Retinal pigment epithelial cell (primary cell): ENCODE measurements at regions not wholly inside any gene's neighbourhood (a gene's known extent, or its start where the extent isn't known, plus 50 kb on each side); places are given as distances from the start of the nearest gene placed in this dataset.

ENCODE experiments used
- DNase-seq: peaks from one replicate; pipeline ENCODE4 v3.0.0-alpha.2; 2010; ENCODE audit warnings: low read depth
- H3K4me3 ChIP-seq: 2 replicates; pipeline ENCODE4 v1.5.1; 2011; ENCODE audit warnings: mild to moderate bottlenecking, low read length, control low read depth, moderate library complexity
- TF ChIP-seq, protein P1 (sequence below): conservative IDR thresholded peaks from 2 replicates; pipeline ENCODE4 v1.5.1; 2011; ENCODE audit warnings: low read depth, low read length, control low read depth, inconsistent platforms

DNA sequence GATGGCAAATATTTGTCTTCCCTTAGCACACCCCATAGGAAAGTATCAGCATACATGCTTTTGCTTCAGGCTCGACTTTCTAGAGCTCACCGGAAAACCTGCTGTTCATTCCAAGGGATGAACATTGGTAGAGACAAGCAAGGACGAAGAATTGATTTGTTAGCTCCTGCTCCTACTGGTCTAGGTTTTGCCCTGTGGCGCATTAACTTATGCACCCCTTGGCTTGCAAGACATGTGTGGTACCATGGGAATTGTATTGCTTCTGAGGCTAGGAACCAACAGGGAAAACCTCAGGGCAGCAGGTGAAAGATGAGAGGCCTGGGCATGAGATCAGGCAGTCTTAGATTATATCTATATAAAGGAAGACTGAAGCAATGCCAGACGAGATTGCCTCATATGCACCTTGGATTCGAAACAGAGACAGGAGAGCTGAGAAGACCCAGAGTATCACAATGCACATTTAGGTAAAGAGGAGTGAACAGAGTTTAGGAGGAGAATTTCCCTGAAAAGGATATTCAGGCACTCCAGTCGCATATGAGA lies 771.2 kb upstream of the B3GALT2 start:
- no peak for DNase-seq
- TF ChIP-seq, protein P1, sequence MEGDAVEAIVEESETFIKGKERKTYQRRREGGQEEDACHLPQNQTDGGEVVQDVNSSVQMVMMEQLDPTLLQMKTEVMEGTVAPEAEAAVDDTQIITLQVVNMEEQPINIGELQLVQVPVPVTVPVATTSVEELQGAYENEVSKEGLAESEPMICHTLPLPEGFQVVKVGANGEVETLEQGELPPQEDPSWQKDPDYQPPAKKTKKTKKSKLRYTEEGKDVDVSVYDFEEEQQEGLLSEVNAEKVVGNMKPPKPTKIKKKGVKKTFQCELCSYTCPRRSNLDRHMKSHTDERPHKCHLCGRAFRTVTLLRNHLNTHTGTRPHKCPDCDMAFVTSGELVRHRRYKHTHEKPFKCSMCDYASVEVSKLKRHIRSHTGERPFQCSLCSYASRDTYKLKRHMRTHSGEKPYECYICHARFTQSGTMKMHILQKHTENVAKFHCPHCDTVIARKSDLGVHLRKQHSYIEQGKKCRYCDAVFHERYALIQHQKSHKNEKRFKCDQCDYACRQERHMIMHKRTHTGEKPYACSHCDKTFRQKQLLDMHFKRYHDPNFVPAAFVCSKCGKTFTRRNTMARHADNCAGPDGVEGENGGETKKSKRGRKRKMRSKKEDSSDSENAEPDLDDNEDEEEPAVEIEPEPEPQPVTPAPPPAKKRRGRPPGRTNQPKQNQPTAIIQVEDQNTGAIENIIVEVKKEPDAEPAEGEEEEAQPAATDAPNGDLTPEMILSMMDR = no peak
- H3K4me3 ChIP-seq = no peak overlapping the region

DNA sequence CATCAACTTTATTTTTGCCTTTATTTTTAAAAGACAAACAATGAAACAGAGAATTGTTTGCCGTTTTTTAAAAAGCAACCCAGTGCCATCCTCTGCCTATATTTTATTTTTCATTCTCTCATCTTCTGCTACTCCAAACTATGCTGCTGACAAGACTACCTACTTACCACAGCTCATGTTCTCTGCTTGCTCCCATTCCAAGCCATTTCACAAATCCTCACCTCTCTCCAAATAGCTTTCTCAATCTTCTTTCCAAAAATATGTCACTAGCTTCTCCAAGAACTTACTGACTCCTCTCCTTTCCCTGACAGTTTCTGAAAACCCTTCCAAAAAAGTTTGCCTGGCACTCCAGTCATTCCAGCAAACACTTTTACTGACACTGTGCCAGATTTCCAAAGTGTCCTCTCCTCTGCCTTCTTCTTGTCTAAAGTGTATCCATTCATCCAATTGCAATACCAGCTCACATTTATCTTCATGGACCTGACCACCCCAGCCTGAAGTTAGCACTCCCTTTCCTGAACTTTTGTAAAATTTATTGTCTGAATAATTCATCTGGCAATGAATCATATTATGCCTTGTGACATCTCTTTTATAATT lies 766.5 kb upstream of the B3GALT2 start:
- no peak for DNase-seq
- TF ChIP-seq, protein P1 = no peak
- H3K4me3 ChIP-seq = no peak overlapping the region

- DNase-seq = no peak
These were observed 765.6 kb upstream of the B3GALT2 start for GRCh38 chr1:193951984-193952383.

DNA sequence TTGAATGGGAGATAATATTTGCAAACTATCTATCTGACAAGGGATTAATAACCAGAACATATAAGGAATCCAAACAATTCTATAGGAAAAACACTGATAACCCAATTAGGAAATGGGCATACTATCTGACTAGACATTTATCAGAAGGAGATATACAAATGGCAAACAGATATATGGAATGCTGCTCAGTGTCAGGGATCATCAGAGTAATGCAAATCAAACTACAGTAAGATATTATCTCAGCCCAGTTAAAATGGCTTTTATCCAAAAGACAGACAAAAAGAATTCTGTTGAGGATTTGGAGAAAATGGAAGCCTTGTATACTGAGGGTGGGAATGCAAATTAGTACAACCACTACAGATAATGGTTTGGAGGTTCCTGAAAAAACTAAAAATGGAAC lies 758.0 kb upstream of the B3GALT2 start:
- TF ChIP-seq, protein P1 = no peak
- no peak for DNase-seq
- no peak overlapping the region for H3K4me3 ChIP-seq

More at GRCh38 chr1:193951984-193952383, 765.6 kb upstream of the B3GALT2 start:
- TF ChIP-seq, protein P1 = no peak
- no peak overlapping the region for H3K4me3 ChIP-seq

DNA sequence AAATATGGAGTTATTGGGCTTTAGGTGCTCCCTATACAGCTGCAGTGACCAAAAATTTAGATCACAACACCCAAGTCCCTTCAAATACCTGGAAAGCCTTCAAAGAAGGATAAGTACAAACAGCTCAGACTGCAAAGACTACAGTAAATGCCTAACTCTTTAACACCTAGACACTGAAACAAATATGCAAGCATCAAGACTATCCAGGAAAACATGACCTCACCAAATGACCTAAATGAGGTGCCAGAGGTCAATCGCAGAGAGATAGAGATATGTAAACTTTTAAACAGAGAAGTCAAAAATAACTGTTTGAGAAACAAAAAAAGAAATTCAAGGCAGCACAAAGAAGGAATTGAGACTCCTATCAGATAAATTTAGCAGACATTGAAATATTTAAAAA lies 753.8 kb upstream of the B3GALT2 start:
- H3K4me3 ChIP-seq = no peak overlapping the region
- DNase-seq = no peak
- TF ChIP-seq, protein P1 = no peak

DNA sequence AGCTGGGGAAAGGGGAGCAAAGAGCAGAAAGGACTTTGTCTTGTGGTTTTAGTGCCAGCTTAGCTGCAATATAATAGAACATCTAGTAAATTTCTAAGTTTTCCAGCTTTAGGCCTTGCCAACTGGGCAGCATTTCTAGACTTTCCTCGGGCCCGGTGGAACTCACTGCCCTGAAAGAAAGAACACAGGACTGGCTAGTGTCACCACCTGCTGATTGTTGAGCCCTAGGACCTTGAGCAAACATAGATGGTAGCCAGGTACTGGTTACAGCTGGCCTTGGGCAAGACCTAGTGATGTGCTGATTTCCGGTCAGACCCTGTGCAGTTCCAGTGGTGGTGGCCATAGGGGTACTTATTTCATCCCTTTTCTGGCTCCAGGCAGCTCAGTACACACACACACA lies 753.2 kb upstream of the B3GALT2 start:
- no peak overlapping the region for H3K4me3 ChIP-seq
- TF ChIP-seq, protein P1 = no peak
- no peak for DNase-seq

DNA sequence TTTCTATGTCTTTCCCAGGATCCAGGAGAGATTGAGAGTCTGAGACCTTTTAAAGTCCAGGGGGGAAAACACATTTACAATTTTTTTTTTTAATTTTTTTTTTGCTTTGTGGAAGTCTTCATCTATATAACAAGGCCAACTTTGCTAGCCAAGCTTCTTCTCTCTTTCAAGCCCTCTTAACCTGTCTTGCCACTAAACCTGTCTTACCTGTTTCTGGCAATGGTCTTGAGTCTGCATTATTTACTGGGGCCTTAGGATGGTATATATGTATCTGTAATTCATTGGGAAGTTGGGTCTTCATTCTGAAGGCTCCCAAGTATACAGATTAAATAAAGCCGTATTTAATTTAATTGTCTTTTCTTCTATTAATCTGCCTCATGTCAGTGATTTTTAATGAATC lies 750.9 kb upstream of the B3GALT2 start:
- TF ChIP-seq, protein P1 = no peak
- no peak overlapping the region for H3K4me3 ChIP-seq

More for the DNA sequence above, 750.9 kb upstream of the B3GALT2 start:
- DNase-seq = no peak
